H1 (cell line): ENCODE measurements at regions not wholly inside any gene's neighbourhood (a gene's known extent, or its start where the extent isn't known, plus 50 kb on each side); places are given as distances from the start of the nearest gene placed in this dataset.

Source experiments
- CTCF ChIA-PET: fragments of 300-600 bp; sonication (Branson Sonifier 250); formaldehyde crosslinking; loops from one replicate; lab custom pipeline; 2021; ENCODE audit not compliant: partially characterized antibody; lab: Charles Lee
- POLR2A ChIA-PET: fragments of 300-600 bp; sonication (Branson Sonifier 250); formaldehyde crosslinking; loops from one replicate; lab custom pipeline; 2021; ENCODE audit warnings: inconsistent platforms; ENCODE audit not compliant: partially characterized antibody; lab: Charles Lee
- DNase-seq, 2 experiments: peaks; one replicate each; pipeline versions ENCODE4 v3.0.0 to v3.0.0-alpha.2; 2010 to 2022; ENCODE audit warnings: low spot score in 2 of 2, low read depth in 1 of 2, mixed read lengths in 1 of 2
- FAIRE-seq: peaks from 2 replicates; lab custom pipeline; 2011; peaks lifted over from hg19 to GRCh38; lab: Jason Lieb, UNC
- H2AFZ ChIP-seq: 2 replicates; pipeline ENCODE4 v1.8.1; 2012; ENCODE audit warnings: low read length, inconsistent platforms
- H2AK5ac ChIP-seq: 2 replicates; pipeline ENCODE4 v1.6.1; 2013; ENCODE audit warnings: low read depth, low read length
- H2BK120ac ChIP-seq: replicated peaks from 2 replicates; pipeline ENCODE3; 2013; ENCODE audit warnings: low read depth, low read length, inconsistent platforms
- H2BK12ac ChIP-seq: 2 replicates; pipeline ENCODE4 v1.6.1; 2013; ENCODE audit warnings: low read depth, low read length
- H2BK15ac ChIP-seq: 2 replicates; pipeline ENCODE4 v1.6.1; 2013; ENCODE audit warnings: low read length
- H2BK20ac ChIP-seq: 2 replicates; pipeline ENCODE4 v1.6.1; 2013; ENCODE audit warnings: low read length
- H2BK5ac ChIP-seq: 2 replicates; pipeline ENCODE4 v1.6.1; 2013; ENCODE audit warnings: low read depth, low read length
- H3K14ac ChIP-seq: 2 replicates; pipeline ENCODE4 v1.6.1; 2013; ENCODE audit warnings: inconsistent platforms; ENCODE audit not compliant: insufficient read length
- H3K18ac ChIP-seq: 2 replicates; pipeline ENCODE4 v1.6.1; 2013; ENCODE audit warnings: low read length; ENCODE audit errors: extremely low read depth
- H3K23ac ChIP-seq: 2 replicates; pipeline ENCODE4 v1.6.1; 2013; ENCODE audit warnings: inconsistent platforms; ENCODE audit not compliant: insufficient read length
- H3K23me2 ChIP-seq: 2 replicates; pipeline ENCODE4 v1.6.1; 2013; ENCODE audit warnings: low read depth, low read length
- H3K27ac ChIP-seq: 2 replicates; pipeline ENCODE4 v1.6.1; 2011; ENCODE audit warnings: low read depth, low read length, inconsistent platforms
- H3K27me3 ChIP-seq, 4 experiments: replicated peaks in 1 of 4; 1 replicate in 1 of 4; 2 replicates in 3 of 4; pipeline versions ENCODE4 v1.6.1 to v1.8.1; 2011 to 2013; ENCODE audit warnings: low read length in 3 of 4, mild to moderate bottlenecking in 3 of 4, inconsistent platforms in 2 of 4, mixed read lengths in 2 of 4, moderate library complexity in 1 of 4; ENCODE audit not compliant: control insufficient read depth in 3 of 4, insufficient read depth in 3 of 4; ENCODE audit errors: extremely low read depth in 1 of 4
- H3K36me3 ChIP-seq, 4 experiments: 2 replicates each; pipeline versions ENCODE4 v1.6.1 to v1.8.1; 2011 to 2013; ENCODE audit warnings: mild to moderate bottlenecking in 4 of 4, low read length in 3 of 4, moderate library complexity in 2 of 4, control low read depth in 1 of 4, inconsistent platforms in 1 of 4; ENCODE audit not compliant: insufficient read depth in 4 of 4, control insufficient read depth in 2 of 4
- H3K4ac ChIP-seq: replicated peaks from 2 replicates; pipeline ENCODE3; 2013; ENCODE audit warnings: low read length, low read depth, mixed read lengths, inconsistent platforms; ENCODE audit not compliant: insufficient read length
- H3K4me1 ChIP-seq, 4 experiments: replicated peaks in 1 of 4; 1 replicate in 1 of 4; 2 replicates in 3 of 4; pipeline versions ENCODE4 v1.6.1 to v1.8.1; 2011 to 2013; ENCODE audit warnings: low read length in 3 of 4, inconsistent platforms in 2 of 4, mixed read lengths in 1 of 4; ENCODE audit not compliant: insufficient read depth in 4 of 4, control insufficient read depth in 3 of 4
- H3K4me2 ChIP-seq, 2 experiments: 2 replicates each; pipeline versions ENCODE4 v1.6.1 to v1.8.1; 2011 to 2013; ENCODE audit warnings: low read depth in 2 of 2, low read length in 2 of 2, control low read depth in 1 of 2, inconsistent platforms in 1 of 2, mild to moderate bottlenecking in 1 of 2; ENCODE audit not compliant: insufficient read depth in 1 of 2
- H3K4me3 ChIP-seq, 4 experiments: fragments of 200-600, 300-600 bp in 1 of 4; sonication (generic), shearing (Covaris generic), sonication (Bioruptor Twin) in 1 of 4; 2 replicates each; pipeline versions ENCODE4 v1.5.1 to v1.8.1; 2011 to 2016; ENCODE audit warnings: low read length in 4 of 4, low read depth in 3 of 4, control low read depth in 2 of 4, inconsistent platforms in 2 of 4, mild to moderate bottlenecking in 2 of 4, mixed read lengths in 1 of 4, moderate library complexity in 1 of 4; ENCODE audit not compliant: insufficient read depth in 2 of 4; ENCODE audit errors: extremely low read depth in 1 of 4
- H3K56ac ChIP-seq: replicated peaks from 2 replicates; pipeline ENCODE3; 2013; ENCODE audit warnings: low read depth, mild to moderate bottlenecking, mixed read lengths, low read length, inconsistent platforms; ENCODE audit not compliant: insufficient read length
- H3K79me1 ChIP-seq: 2 replicates; pipeline ENCODE4 v1.6.1; 2013; ENCODE audit warnings: low read depth, low read length, control low read depth
- H3K79me2 ChIP-seq, 2 experiments: 2 replicates each; pipeline versions ENCODE4 v1.6.1 to v1.8.1; 2012 to 2013; ENCODE audit warnings: low read length in 2 of 2, mild to moderate bottlenecking in 2 of 2, inconsistent platforms in 1 of 2; ENCODE audit not compliant: insufficient read depth in 2 of 2, control insufficient read depth in 1 of 2
- H3K9ac ChIP-seq, 4 experiments: replicated peaks in 1 of 4; 1 replicate in 1 of 4; 2 replicates in 3 of 4; pipeline versions ENCODE4 v1.6.1 to v1.8.1; 2011 to 2013; ENCODE audit warnings: low read depth in 3 of 4, low read length in 3 of 4, control low read depth in 2 of 4, mild to moderate bottlenecking in 2 of 4, moderate library complexity in 2 of 4, inconsistent platforms in 1 of 4; ENCODE audit errors: extremely low read depth in 1 of 4
- H3K9me3 ChIP-seq, 2 experiments: 2 replicates each; pipeline versions ENCODE4 v1.6.1 to v1.8.1; 2012 to 2013; ENCODE audit warnings: mild to moderate bottlenecking in 2 of 2, moderate library complexity in 2 of 2, control low read depth in 1 of 2, inconsistent platforms in 1 of 2, low read depth in 1 of 2, low read length in 1 of 2, mixed read lengths in 1 of 2; ENCODE audit not compliant: insufficient read depth in 2 of 2
- H4K20me1 ChIP-seq, 2 experiments: replicated peaks in 1 of 2; 2 replicates each; pipeline versions ENCODE3 to v1.8.1; 2011 to 2013; ENCODE audit warnings: inconsistent platforms in 2 of 2, low read length in 2 of 2, mild to moderate bottlenecking in 1 of 2; ENCODE audit not compliant: insufficient read depth in 2 of 2, control insufficient read depth in 1 of 2
- H4K5ac ChIP-seq: 2 replicates; pipeline ENCODE4 v1.6.1; 2013; ENCODE audit warnings: low read length, low read depth, mixed read lengths, inconsistent platforms; ENCODE audit not compliant: insufficient read length
- H4K8ac ChIP-seq: 2 replicates; pipeline ENCODE4 v1.8.0; 2013; ENCODE audit warnings: mild to moderate bottlenecking, moderate library complexity, low read length, inconsistent platforms; ENCODE audit not compliant: insufficient read depth; ENCODE audit errors: extremely low read depth
- H4K91ac ChIP-seq: replicated peaks from 2 replicates; pipeline ENCODE3; 2013; ENCODE audit warnings: low read length, mixed read lengths, inconsistent platforms; ENCODE audit not compliant: insufficient read length
- CHD1 ChIP-seq: IDR thresholded peaks from 2 replicates; pipeline ENCODE4 v1.6.1; 2012; ENCODE audit warnings: low read depth, low read length, improper control_type of control experiment
- KDM5A ChIP-seq: fragments of 200-600 bp; IDR thresholded peaks from 2 replicates; pipeline ENCODE4 v1.7.1; 2012; ENCODE audit warnings: mild to moderate bottlenecking, low read length, inconsistent platforms, mixed read lengths
- POLR2AphosphoS5 ChIP-seq: IDR thresholded peaks from 2 replicates; pipeline ENCODE4 v1.6.1; 2011; ENCODE audit warnings: low read depth, low read length
- SAP30 ChIP-seq: fragments of 300-600 bp; sonication (generic); IDR thresholded peaks from 2 replicates; pipeline ENCODE4 v1.7.1; 2012; ENCODE audit warnings: low read length, moderate library complexity, mild to moderate bottlenecking, inconsistent platforms; ENCODE audit not compliant: insufficient read depth, insufficient replicate concordance
- WGBS, 2 experiments: shearing (Covaris generic) in 1 of 2; methylation state at CpG; one replicate each; pipeline versions ENCODE4 v1.1.6 to v1.1.7; 2013 to 2015; ENCODE audit warnings: low lambda C conversion rate in 2 of 2, mixed read lengths in 2 of 2, inconsistent platforms in 1 of 2, low coverage in 1 of 2, missing lambda C conversion rate in 1 of 2; ENCODE audit not compliant: insufficient replicate concordance in 2 of 2, insufficient coverage in 1 of 2, insufficient read length in 1 of 2; ENCODE audit errors: extremely low coverage in 1 of 2, missing lambda C conversion rate in 1 of 2; 5-methylcytosine and 5-hydroxymethylcytosine counted together
- TF ChIP-seq, protein P1 (sequence below): IDR thresholded peaks from 2 replicates; pipeline ENCODE4 v1.6.1; 2012; ENCODE audit warnings: low read length, inconsistent platforms

DNA sequence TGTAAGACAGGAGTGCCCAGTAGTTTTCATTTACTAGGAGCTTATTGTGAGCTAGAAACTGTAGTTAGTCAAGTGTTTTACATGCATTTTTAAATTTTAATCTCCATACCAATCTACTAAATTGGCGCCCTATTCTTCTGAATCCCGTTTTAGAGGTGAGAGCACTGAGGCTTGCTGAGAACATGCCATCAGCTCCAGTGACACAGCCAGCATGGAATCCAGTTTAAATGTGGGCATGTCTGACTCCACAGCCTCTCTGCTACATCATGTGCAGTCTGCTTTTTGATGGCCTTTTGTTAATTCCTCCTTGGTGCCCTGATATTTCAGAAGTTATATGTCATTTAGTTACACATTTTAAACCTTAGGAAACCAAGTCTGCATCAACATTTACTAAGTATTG, 325.4 kb downstream of the DLEU7 start:
- DNase-seq (no peak), FAIRE-seq (no peak)
- H2AK5ac ChIP-seq = no peak overlapping the region
- H3K79me2 ChIP-seq = no peaks in the 10 kb centered on the region
- no peak overlapping the region for H3K56ac ChIP-seq
- H3K23me2 ChIP-seq = no peaks in the 10 kb centered on the region
- no peak overlapping the region for H4K8ac ChIP-seq
- no peaks in the 10 kb centered on the region for H3K4me1 ChIP-seq
- no peak overlapping the region for H4K5ac ChIP-seq
- no peak overlapping the region for H2BK5ac ChIP-seq
- no peak overlapping the region for H3K27ac ChIP-seq
- no peak overlapping the region for H2AFZ ChIP-seq
- no peak overlapping the region for H2BK20ac ChIP-seq
- ChIA-PET POLR2A (no interaction called here), CTCF (interaction anchor here (1.2 kb wide), 1 partner anchor 9 kb away, joined by 3 read pairs; no protein-coding TSS in a partner anchor)
- no peak overlapping the region for H3K9ac ChIP-seq
- no peak overlapping the region for H4K91ac ChIP-seq
- no peaks in the 10 kb centered on the region for H3K36me3 ChIP-seq
- no peaks in the 10 kb centered on the region for H4K20me1 ChIP-seq
- no peak overlapping the region for H3K4ac ChIP-seq
- no peak overlapping the region for H3K23ac ChIP-seq
- no peak overlapping the region for H3K18ac ChIP-seq
- no peak overlapping the region for H2BK12ac ChIP-seq
- no peaks in the 10 kb centered on the region for H3K79me1 ChIP-seq
- H2BK15ac ChIP-seq = no peak overlapping the region
- H2BK120ac ChIP-seq = no peak overlapping the region
- no peak overlapping the region for H3K14ac ChIP-seq
- no peak overlapping the region for H3K4me2 ChIP-seq
- H3K27me3 ChIP-seq = no peaks in the 10 kb centered on the region
- H3K9me3 ChIP-seq = no peaks in the 10 kb centered on the region
- 86% methylated on average over 2 of the region's 2 CpGs; no CpG with 5 or more reads in 1 of the 2 experiments for WGBS, 2 experiments
- no peak overlapping the region for H3K4me3 ChIP-seq
- TF ChIP-seq SAP30 (no peak), POLR2AphosphoS5 (no peak), KDM5A (no peak), CHD1 (no peak)
- TF ChIP-seq, protein P1, sequence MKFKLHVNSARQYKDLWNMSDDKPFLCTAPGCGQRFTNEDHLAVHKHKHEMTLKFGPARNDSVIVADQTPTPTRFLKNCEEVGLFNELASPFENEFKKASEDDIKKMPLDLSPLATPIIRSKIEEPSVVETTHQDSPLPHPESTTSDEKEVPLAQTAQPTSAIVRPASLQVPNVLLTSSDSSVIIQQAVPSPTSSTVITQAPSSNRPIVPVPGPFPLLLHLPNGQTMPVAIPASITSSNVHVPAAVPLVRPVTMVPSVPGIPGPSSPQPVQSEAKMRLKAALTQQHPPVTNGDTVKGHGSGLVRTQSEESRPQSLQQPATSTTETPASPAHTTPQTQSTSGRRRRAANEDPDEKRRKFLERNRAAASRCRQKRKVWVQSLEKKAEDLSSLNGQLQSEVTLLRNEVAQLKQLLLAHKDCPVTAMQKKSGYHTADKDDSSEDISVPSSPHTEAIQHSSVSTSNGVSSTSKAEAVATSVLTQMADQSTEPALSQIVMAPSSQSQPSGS = no peak
